T-helper 1 cell treated with Interleukin-12 subunit alpha and Interleukin-12 subunit beta and Interleukin-4 antibody, amounts not matched to agents 30 ng/mL and 1 ng/mL, for 36 hours (primary cell): ENCODE measurements at regions not wholly inside any gene's neighbourhood (a gene's known extent, or its start where the extent isn't known, plus 50 kb on each side); places are given as distances from the start of the nearest gene placed in this dataset.

Experiments
- intact Hi-C: fragments of 100-400 bp; cut with micrococcal nuclease; formaldehyde crosslinking; loops from one replicate; pipeline ENCODE4 v1.15.1; 2024

GRCh38 chr15:98442901-98443300 is 205.4 kb upstream of the IGF1R start:
- intact Hi-C loops, result loop anchor here (1.0 kb wide), 7 partner anchors 216 to 770 kb away; no protein-coding TSS in a partner anchor

GRCh38 chr15:98443526-98443925 is 204.8 kb upstream of the IGF1R start:
- intact Hi-C loops, result no loop called here

- intact Hi-C loops, result no loop called here
These were observed 204.2 kb upstream of the IGF1R start for GRCh38 chr15:98444138-98444537.

GRCh38 chr15:98445315-98445714 is 203.0 kb upstream of the IGF1R start:
- intact Hi-C loops, result no loop called here

- intact Hi-C loops, result no loop called here
These were observed 202.3 kb upstream of the IGF1R start for GRCh38 chr15:98446083-98446482.

DNA sequence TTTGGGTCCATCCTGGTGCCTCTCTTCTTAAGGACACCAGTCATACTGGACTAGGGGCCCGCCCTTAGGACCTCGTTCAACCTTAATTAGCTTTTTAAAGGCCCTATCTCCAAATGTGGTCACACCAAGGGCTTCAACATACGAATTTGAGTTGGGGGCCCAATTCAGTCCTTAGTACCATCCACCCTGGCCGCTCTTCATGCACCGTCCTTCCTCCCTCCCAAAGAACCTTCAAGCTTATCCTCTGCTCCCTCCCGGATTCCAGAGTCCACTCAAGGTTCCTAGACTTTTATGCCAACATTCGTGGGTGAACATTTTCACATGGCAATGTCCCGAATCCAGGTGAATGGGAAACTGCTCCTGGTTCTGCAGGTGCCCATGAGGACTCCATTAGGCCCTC is 201.3 kb upstream of the IGF1R start:
- intact Hi-C loops, result no loop called here

GRCh38 chr15:98451236-98451635 is 197.1 kb upstream of the IGF1R start:
- intact Hi-C loops, result no loop called here

DNA sequence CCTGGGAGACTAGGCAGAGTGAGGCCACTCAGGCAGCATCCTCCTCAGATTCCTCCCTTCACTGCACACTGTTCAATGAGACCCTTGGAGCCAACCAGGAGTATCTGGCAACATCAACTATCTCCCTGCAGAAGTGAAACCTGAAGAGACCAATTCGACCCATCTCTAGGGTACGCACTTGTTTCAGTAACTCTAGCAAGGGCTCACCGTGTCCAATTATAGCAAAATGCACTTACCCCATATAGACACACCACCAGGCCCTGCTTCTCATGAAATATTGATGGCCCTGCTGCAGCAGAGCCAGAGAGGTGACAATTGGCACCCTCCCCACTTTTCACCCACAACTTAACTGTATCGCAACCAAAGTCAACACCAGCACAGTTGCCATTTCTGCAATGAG is 196.1 kb upstream of the IGF1R start:
- intact Hi-C loops, result no loop called here

DNA sequence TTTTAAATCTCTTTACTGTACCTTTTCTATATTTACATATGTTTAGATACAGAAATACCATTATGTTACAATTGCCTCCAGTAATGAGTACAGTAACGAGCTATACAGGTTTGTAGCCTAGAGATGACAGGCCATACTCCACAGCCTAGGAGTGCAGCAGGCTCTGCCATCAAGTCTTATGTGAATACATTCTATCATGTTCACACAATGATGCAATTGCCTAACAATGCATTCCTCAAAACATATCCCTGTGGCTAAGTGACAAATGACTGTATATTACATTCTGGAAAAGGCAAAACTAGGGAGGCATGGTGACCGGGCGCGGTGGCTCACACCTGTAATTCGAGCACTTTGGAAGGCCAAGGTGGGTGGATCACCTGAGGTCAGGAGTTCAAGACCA is 192.4 kb upstream of the IGF1R start:
- intact Hi-C loops, result no loop called here

DNA sequence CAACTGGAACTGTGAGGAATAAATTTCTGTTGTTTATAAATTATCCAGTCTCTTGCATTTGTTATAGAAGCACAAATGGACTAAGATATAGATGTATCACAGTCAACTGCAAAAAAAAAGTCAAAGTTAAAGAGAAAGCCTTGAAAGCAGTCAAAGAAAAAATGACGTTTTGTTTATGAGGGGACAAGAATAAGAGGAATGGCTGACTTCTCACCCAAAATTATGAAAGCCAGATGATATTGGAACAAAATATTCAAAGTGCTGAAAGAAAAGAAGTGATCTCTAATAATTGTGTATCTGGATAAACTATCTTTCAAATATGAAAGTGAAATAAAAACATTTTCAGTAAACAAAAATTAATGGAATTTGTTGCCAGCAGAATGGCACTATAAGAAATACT is 171.8 kb upstream of the IGF1R start:
- intact Hi-C loops, result no loop called here

DNA sequence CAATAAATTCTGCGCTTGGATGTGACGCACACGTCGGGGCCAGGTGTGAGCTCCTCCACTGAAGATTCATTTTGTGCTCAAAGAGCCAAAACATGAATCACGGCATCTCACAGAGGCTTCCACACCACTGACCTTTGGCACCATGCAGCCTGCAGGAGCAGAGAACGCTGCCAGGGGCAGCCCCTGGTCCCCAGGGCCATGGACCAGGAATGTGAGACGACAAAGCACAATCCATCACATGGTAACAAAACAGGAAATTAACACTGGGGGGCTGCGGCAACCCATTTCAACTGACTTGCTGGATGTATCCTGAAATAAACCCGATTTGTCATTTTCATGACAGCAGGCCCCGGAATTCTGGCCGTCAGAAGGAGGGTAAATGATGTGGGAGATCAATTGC is 167.5 kb upstream of the IGF1R start:
- intact Hi-C loops, result no loop called here

DNA sequence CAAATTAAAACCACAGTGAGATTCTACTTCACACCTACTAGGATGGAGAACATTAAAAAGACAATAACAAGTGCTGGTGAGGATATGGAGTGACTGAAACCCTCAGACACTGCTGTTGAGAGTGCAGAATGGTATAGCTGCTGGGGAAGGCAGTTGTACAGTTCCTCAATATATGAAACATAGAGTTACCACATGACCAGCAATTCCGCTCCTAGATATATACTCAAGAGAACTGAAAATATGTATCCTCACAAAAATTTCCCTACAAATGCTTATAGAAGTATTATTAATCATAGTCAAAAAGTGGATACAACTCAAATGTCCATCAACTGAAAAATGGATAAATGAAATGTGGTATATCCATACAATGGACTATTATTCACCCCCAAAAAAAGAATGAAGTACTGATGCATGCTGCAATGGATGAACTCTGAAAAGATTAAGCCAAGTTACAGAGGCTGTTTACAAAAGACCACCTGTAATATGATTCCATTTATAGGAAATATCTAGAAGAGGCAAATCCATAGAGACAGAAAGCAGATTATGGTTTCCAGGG is 164.7 kb upstream of the IGF1R start:
- intact Hi-C loops, result no loop called here

DNA sequence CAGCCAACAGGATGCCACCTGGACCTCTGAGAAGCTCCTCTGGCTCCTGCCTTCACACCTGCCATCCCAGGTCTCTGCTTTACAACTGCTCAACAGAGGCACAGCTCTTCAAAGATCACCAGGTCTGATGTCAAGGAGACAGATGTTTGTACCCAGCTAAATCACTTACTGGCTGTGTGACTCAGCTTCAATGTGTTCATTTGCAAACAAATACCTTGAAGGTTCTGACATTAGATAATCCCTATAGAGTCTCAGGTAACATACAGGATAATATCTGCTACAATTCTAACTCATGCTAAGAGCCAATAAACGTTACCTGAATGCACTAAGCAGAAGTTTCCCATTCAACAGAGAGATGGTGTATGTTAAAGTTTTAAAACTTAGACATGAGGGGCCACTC is 163.4 kb upstream of the IGF1R start:
- intact Hi-C loops, result no loop called here

- intact Hi-C loops, result no loop called here
These were observed 162.9 kb upstream of the IGF1R start for GRCh38 chr15:98485451-98485850.

- intact Hi-C loops, result no loop called here
These were observed 154.3 kb upstream of the IGF1R start for GRCh38 chr15:98493966-98494511.

- intact Hi-C loops, result no loop called here
These were observed 147.1 kb upstream of the IGF1R start for GRCh38 chr15:98501192-98501591.

DNA sequence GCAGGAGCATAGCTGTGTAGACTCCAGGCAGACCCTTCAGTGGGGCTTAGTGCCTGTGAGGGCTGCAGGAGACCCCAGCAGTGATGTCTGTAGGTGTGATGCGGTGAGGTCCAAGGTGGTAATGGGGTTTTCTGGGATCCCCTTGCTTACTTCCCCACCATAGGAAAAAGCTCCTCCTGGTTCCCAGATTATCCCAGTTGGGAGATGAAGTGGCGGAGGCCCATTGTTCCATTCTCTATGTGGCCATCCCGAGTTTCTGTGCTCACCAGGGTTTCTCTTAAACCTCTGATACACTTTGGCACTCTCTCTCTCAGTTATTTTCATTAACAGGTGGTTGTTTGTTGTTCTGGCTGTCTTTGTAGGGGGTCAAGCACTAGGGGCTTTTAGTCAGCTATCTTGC is 146.7 kb upstream of the IGF1R start:
- intact Hi-C loops, result no loop called here

GRCh38 chr15:98503970-98504369 is 144.4 kb upstream of the IGF1R start:
- intact Hi-C loops, result no loop called here

- intact Hi-C loops, result no loop called here
These were observed 143.3 kb upstream of the IGF1R start for GRCh38 chr15:98504998-98505397.

GRCh38 chr15:98505611-98506031 is 142.7 kb upstream of the IGF1R start:
- intact Hi-C loops, result no loop called here

DNA sequence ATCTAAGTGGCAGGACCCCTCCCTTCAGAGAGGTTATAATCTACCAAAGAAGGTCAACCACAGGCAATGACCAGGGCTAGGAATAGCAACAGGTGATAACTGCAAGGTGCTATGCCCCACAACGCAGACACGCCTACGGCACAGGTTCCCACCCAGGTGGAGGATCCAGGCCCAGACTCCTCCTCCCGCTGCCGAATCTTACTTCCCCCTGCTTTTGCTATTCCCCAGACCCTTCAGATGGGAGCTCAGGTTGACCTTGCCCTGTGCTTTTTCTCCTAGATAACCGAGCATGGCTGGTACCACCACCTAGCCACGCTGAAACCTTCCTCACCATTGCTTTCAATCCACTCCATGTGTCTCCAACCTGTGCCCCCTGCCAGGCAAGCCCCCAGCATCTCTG is 142.2 kb upstream of the IGF1R start:
- intact Hi-C loops, result no loop called here

DNA sequence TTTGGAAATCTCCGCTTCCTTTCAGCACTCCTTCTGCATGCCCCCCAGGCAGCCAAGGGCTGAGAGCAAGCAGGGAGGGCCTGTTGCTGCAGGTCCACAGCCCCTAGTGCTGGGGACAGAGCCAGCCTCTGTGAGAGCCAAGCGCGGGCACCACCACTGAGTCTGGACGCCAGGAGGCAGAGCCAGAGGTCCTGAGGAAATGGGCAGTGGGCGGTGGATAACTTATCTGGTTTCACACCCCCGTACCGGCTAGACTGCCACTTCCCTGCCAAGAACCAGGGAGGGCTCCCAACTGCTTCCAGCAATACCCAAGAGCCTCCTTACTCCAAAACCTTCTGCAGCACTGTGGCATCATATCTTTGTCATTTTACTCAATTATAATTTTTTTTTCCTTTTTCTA is 141.6 kb upstream of the IGF1R start:
- intact Hi-C loops, result no loop called here

GRCh38 chr15:98513428-98513986 is 134.8 kb upstream of the IGF1R start:
- intact Hi-C loops, result no loop called here
